ENCODE measurements at regions not wholly inside any gene's neighbourhood (a gene's known extent, or its start where the extent isn't known, plus 50 kb on each side); places are given as distances from the start of the nearest gene placed in this dataset.

DNA sequence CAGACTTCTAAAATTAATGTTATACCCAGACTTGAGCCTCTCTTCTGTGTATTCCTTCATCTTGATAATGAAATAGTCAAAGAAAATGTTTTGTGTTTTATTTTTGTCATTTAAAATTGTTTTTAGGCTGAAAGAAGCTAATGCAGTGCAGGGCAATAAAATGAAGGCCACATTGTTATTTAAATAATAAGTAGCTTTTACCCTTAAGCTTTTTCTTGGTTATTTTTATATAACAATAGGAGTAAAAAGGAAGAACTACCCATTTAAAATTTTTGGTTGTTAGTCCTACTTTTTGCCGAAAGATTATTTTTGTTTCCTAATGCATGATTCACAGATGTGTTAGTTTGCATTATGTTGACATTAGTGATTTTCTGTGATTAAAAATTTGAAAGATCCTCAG lies 181.0 kb upstream of the MEOX2 start:
- DNase-seq (ENCODE audit: extremely low read depth in 1 of 2, low read depth in 1 of 2): no peak

DNA sequence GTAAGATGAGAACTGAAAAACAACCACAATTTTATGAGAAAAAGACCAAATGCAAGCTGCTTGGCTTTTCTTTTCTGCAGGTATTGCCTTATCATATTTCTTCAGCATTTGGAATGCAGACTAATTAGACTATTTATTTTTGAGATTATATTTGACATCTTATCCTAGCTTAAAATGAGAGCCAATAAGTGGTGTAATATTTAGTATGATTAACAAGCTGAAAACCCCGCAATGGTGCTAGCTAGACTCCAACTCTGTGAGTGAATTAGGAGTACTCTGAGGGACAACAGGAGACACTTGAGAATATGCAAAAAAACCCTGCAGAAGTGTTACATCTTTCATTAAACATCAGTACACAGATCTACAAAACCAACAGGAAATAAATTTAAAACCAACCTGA lies 180.3 kb upstream of the MEOX2 start:
- no peak for DNase-seq (ENCODE audit: extremely low read depth in 1 of 2, low read depth in 1 of 2)

GRCh38 chr7:15864626-15864991 lies 178.1 kb upstream of the MEOX2 start:
- DNase-seq (ENCODE audit: extremely low read depth in 1 of 2, low read depth in 1 of 2): no peak

DNA sequence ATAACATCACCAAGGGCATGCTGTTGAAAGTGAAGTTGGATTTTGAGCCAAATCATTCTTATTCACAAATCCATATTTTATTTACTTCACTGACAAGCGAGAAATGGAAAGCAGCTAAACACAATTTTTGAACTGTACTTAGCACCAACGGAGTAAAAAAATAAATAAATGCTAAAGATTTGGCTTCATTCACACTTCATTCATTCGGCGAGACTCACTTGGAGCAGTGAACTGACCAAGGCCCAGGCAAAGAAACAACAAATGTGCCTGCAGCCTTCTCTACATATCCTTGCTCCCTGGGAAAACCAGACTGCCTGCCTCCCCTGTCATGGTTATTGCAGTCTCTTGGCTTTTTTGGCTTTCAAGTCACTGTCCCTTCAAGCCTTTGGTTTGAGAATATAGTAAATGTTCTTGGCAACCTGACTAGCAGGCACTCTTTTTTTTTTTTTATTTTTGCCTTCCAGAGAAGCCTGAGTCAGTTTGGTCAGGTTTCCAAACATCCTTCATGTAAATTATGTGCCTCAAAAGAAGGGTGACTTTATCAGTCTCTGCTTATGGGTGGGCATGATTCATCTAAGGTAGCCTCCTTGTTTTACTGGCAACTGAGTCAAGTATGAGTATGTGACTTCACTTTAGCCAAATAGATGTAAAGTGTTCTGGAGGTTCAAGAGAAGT lies 177.6 kb upstream of the MEOX2 start:
- no peak for DNase-seq (ENCODE audit: extremely low read depth in 1 of 2, low read depth in 1 of 2)

DNA sequence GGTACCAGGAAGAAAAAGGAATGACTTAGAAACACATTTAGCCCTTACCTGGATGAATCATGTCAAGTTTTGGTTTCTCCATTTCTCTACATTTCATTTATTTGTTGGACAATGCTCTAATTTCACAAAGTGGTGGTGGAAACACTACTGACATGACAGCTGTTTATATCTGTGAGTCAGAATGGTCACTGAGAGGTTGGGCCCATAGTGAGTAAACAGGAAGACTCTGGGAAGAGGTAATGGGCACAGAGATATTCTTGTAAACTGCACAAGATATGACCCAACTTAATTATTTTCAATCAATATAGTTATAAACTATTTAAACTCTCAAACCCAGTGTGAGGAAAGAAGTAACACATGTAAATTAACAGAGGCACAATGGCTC lies 176.3 kb upstream of the MEOX2 start:
- no peak for DNase-seq (ENCODE audit: extremely low read depth in 1 of 2, low read depth in 1 of 2)

DNA sequence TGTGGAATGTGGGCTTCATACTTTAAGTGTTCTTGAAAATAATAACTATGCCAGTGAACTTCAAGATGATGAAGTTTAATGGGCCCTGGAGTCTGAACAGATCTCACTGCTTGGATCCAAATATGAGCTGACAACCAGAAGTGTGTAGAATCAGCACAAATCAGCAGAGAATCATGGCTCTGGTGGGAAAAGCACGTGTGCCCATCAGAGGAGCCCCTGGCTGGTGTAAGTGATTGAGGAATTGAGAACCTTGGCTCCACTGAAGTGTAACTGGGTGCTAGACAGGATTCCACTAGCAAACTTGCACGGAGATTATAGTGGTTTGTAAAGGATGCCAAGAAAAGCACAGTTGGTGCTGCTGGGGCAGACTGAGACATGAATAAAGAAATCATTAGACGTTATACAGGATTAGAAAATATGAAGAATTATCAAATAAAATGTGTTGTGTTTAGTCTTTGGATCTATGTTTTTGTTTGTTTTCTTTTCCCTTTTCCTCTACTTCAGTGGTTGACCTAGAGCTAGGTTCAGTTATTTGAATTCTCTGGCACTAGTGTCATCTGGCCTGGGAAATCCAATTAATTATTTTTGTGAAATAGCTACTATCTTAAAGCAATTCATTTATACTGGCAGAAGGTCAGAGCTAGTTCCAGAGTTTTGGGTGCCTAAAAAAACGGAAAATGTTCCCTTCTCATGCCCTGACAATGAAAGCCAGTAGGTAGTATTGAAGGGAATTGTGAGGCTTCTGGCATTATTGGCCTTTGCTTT lies 175.7 kb upstream of the MEOX2 start:
- no peak for DNase-seq (ENCODE audit: extremely low read depth in 1 of 2, low read depth in 1 of 2)

DNA sequence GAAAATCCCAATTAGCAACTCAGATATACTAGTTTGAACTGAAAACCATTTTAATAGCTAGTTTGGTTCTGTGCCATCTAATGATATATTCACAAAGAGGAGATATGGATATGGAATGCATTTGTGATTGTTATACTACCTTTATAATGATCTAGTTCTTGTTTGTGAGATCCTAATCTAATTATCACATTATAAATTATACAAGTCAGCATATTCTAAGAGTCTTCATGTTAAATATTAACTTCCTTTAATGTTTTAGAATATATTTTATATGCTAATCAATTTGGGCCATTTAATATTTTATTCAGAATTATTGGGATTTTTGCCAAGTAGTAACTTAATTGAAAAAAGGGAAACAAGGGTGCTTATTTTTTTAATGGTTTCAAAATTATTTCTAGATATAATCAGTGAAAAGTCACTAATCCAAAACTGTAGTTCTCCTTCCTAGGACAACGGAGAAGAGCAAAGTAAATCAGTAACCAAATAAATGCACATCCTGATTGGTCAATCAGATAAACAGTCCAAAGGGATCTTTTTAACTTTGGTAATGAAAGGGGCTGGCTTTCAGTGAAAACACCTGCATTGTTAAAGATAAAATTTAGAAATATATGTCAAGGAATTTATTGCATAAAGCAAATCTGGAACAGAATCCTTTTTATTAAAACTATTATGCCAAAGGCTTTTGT lies 173.9 kb upstream of the MEOX2 start:
- no peak for DNase-seq (ENCODE audit: extremely low read depth in 1 of 2, low read depth in 1 of 2)

DNA sequence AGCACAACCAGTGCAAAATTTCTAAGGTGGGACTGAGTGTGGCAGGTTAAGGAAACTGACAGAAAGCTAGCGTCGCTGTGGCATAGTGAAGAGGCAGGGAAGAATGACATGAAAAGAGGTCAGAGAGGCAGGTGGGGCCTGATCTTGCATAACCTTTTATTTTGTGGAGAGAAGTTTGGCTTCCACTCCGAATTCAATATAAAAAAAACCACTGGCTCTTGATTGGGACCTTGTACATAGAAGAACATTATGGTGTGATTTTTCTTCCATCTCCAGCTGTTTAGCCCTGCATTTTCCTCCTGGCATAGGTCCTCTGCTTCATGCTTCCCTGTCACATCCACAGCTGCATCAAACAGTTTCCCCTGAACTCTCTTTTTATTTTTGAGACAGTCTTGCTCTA lies 170.5 kb upstream of the MEOX2 start:
- no peak for DNase-seq (ENCODE audit: extremely low read depth in 1 of 2, low read depth in 1 of 2)

- DNase-seq (ENCODE audit: extremely low read depth in 1 of 2, low read depth in 1 of 2): no peak
Measured at GRCh38 chr7:15856311-15856710, 169.8 kb upstream of the MEOX2 start.

GRCh38 chr7:15855525-15856109 lies 169.1 kb upstream of the MEOX2 start:
- no peak for DNase-seq (ENCODE audit: extremely low read depth in 1 of 2, low read depth in 1 of 2)

DNA sequence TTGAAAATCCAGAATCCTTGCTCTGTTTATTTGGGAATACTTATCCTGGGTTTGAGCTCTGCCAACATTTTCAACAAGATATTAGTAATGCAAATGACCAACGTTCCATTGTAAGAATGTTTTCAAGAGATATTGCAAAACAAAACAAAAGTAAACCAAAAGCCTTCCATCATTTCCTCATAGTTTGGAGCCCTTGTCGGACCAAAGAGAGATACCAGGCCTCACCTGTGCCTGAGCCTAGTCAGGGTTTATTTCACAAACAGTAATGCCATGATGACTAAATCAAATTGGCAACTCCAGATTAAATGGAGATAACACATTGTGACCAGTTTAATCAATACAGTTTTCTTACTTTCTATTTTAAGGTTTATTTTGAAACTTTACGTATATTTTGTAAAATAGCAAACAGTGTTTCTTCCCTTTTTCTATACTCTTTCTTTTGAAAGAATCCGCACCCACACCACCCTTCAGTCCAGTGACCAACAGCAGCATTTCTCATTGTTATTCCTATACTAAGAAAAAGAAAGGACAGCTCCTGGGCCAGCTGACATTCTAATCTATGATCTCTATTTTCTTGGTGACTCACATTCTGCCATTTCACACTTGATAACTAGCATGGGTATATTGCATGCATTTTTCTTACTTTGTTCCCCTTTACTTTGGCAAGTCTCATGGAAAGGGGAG lies 168.5 kb upstream of the MEOX2 start:
- no peak for DNase-seq (ENCODE audit: extremely low read depth in 1 of 2, low read depth in 1 of 2)

DNA sequence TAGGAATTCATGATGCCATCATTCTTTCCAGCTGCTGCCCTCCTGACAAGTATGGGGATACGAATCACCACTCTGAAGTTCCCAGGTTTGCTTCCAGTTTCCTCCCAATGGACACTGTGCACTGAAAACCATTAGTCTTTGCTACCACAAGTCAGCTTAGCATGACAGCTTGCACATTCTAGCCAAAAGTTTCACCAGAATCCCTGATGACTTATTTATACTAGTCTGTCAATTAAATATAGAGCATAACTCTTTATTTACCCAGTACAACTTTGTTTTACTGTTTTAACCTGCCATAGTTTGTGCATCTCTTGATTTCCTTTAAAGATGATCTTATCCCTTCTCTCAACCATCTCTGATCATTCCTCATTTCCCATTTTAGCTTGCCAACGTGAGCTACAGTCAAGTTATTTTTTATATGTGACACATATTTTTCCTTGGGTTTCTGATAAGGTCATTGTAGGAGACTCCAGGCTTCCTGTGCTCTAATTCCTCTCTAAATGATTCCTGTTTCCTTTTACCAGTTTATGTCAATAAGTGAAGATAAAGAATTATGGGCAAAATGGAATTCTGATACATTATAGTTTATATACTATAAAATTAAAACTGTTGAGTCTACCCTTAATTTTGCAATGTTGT lies 167.5 kb upstream of the MEOX2 start:
- no peak for DNase-seq (ENCODE audit: extremely low read depth in 1 of 2, low read depth in 1 of 2)

- DNase-seq (ENCODE audit: extremely low read depth in 1 of 2, low read depth in 1 of 2): no peak
Measured at GRCh38 chr7:15851201-15851600, 164.7 kb upstream of the MEOX2 start.

GRCh38 chr7:15848901-15849300 lies 162.4 kb upstream of the MEOX2 start:
- DNase-seq (ENCODE audit: extremely low read depth in 1 of 2, low read depth in 1 of 2): no peak

DNA sequence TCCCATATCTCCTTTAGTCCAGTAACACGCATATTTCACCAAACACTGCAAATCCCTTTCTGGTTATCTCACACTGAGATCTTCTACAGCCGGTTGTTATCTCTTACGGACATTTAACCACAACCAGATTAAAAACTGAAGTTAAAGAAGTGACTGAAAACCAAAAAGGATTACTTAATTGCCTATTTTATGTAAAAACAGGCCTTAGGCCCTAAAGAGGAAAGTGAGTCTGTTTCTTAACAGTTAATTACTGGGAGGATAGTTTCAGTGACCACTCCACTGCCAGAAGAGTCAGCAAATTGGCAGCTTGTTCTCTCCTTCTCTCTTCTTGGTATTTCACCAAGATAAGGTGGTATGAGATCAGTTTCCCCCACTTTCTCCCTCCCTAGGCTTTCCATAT lies 161.9 kb upstream of the MEOX2 start:
- no peak for DNase-seq (ENCODE audit: extremely low read depth in 1 of 2, low read depth in 1 of 2)

DNA sequence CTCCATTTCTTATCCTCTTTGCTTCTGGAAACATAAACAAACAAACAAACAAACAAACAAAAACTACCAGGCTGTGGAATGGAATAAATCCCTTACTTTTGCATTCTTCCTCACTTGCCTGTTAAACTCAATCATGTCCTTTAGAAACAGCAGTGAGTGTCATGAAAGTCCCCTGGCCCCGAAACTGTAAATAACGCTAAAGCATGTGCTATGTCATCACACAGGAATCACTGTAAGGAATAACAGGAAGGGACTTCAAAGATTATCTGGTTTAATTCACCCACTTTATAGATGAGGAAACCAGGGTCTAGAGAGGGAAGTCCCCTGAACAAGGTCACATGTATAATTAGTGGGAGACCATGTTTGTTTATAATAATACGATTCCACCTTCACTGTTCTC lies 159.4 kb upstream of the MEOX2 start:
- no peak for DNase-seq (ENCODE audit: extremely low read depth in 1 of 2, low read depth in 1 of 2)

DNA sequence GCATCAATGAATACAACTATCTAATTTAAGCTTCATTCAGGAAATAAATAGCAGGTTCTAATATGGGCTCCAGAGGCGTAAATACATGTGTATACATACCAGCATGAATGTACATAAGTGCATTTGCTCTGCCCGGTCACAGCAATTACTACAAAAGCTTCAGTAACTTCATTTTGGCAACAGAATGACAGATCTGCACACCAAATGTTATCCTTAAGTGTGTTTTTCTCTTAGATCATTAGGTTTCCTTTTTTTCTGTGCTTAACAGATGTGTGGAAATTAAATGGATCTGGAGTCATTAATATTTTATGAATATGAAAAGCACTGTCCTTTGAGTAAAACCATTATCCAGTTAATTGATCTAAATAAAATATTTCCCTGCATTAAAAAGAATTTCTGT lies 159.0 kb upstream of the MEOX2 start:
- no peak for DNase-seq (ENCODE audit: extremely low read depth in 1 of 2, low read depth in 1 of 2)

GRCh38 chr7:15839416-15840100 lies 153.1 kb upstream of the MEOX2 start:
- DNase-seq (ENCODE audit: extremely low read depth in 1 of 2, low read depth in 1 of 2): no peak

DNA sequence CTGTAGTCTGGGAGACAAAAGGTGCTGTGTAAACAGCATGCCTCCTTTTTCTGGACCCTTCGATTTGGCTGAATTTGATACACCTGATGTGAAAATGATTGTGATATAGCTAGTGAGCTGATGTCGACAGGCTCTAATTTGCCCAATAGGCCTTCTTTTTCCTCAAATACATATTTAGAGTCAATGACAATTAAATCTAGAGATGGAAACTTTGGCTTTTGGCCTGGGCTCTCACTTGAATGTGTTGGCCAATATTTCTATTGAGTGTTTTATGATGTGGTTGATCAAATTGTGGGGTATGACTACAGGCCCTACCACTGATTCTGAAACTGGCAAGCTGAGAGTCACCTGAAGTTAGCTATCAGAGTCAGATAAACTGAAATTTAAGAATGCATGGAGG lies 151.8 kb upstream of the MEOX2 start:
- no peak for DNase-seq (ENCODE audit: extremely low read depth in 1 of 2, low read depth in 1 of 2)

- DNase-seq (ENCODE audit: extremely low read depth in 1 of 2, low read depth in 1 of 2): no peak
Measured at GRCh38 chr7:15837306-15837950, 150.9 kb upstream of the MEOX2 start.

Measured in stimulated activated CD8-positive, alpha-beta memory T cell treated with anti-CD3 and anti-CD28 coated beads, Interleukin-7, amount 100 ng/mL, for 48 hours (primary cell).